GM12864 (cell line): ENCODE measurements at regions not wholly inside any gene's neighbourhood (a gene's known extent, or its start where the extent isn't known, plus 50 kb on each side); places are given as distances from the start of the nearest gene placed in this dataset.

Source experiments
- DNase-seq: peaks from one replicate; pipeline ENCODE4 v3.0.0-alpha.2; 2011; ENCODE audit warnings: low read depth
- H3K4me3 ChIP-seq: 2 replicates; pipeline ENCODE4 v1.5.1; 2011; ENCODE audit warnings: mild to moderate bottlenecking, low read depth, low read length, control low read depth
- CTCF ChIP-seq: IDR thresholded peaks from 2 replicates; pipeline ENCODE4 v1.5.1; 2011; ENCODE audit warnings: low read depth, mild to moderate bottlenecking, moderate library complexity, low read length, control low read depth, inconsistent platforms; ENCODE audit errors: missing control alignments

GRCh38 chr16:31697744-31698125, 170.0 kb downstream of the AHSP start:
- DNase-seq, result no peak
- no peak overlapping the region for H3K4me3 ChIP-seq

GRCh38 chr16:31698901-31699300, 171.2 kb downstream of the AHSP start:
- no peak for DNase-seq
- TF ChIP-seq CTCF, result no peak

More at GRCh38 chr16:31697744-31698125, 170.0 kb downstream of the AHSP start:
- no peak for TF ChIP-seq CTCF

GRCh38 chr16:31699601-31700000, 171.9 kb downstream of the AHSP start:
- DNase-seq, result no peak
- TF ChIP-seq CTCF, result no peak
- H3K4me3 ChIP-seq, result no peak overlapping the region

More at GRCh38 chr16:31698901-31699300, 171.2 kb downstream of the AHSP start:
- no peak overlapping the region for H3K4me3 ChIP-seq

- H3K4me3 ChIP-seq, result peak overlapping the region; percentile 98
- no peak for TF ChIP-seq CTCF
- peak; percentile 62 for DNase-seq
Observed at GRCh38 chr16:31700200-31700529, 172.5 kb downstream of the AHSP start.

GRCh38 chr16:31700530-31701388, 172.8 kb upstream of the ZNF267 start:
- TF ChIP-seq CTCF, result peak; percentile 12
- no peak for DNase-seq
- peak overlapping the region; percentile 98 for H3K4me3 ChIP-seq

GRCh38 chr16:31701734-31702133, 171.9 kb upstream of the ZNF267 start:
- H3K4me3 ChIP-seq, result peak overlapping the region; percentile 98; the same call in 1 of the 2 replicates
- no peak for DNase-seq
- no peak for TF ChIP-seq CTCF

GRCh38 chr16:31702796-31703195, 170.8 kb upstream of the ZNF267 start:
- no peak for TF ChIP-seq CTCF
- H3K4me3 ChIP-seq, result no peak overlapping the region
- DNase-seq, result no peak
